HepG2 (cell line): ENCODE measurements at regions not wholly inside any gene's neighbourhood (a gene's known extent, or its start where the extent isn't known, plus 50 kb on each side); places are given as distances from the start of the nearest gene placed in this dataset.

Experiments used
- GATAD2A ChIP-seq: IDR thresholded peaks from 2 replicates; pipeline ENCODE4 v1.6.1; 2016
- HNRNPL ChIP-seq: fragments of 200-400 bp; formaldehyde crosslinking; IDR thresholded peaks from 2 replicates; pipeline ENCODE4 v1.6.1; 2017; ENCODE audit warnings: mild to moderate bottlenecking, low read depth, low read length
- KDM5B ChIP-seq: sonication (generic); formaldehyde crosslinking; IDR thresholded peaks from 2 replicates; pipeline ENCODE4 v1.4.0; 2020; ENCODE audit warnings: missing genetic modification reagents, mild to moderate bottlenecking, borderline replicate concordance
- KDM6A ChIP-seq: IDR thresholded peaks from 2 replicates; pipeline ENCODE4 v1.6.1; 2016; ENCODE audit warnings: low read depth
- MZF1 ChIP-seq: sonication (generic); formaldehyde crosslinking; IDR thresholded peaks from 2 replicates; pipeline ENCODE4 v1.8.1; 2023; ENCODE audit warnings: mild to moderate bottlenecking, missing genetic modification reagents, borderline replicate concordance
- PREB ChIP-seq: sonication (generic); formaldehyde crosslinking; IDR thresholded peaks from 2 replicates; pipeline ENCODE4 v1.4.0; 2020; ENCODE audit warnings: missing genetic modification reagents
- SP4 ChIP-seq: sonication (generic); formaldehyde crosslinking; IDR thresholded peaks from 2 replicates; pipeline ENCODE4 v1.8.1; 2023; ENCODE audit warnings: mild to moderate bottlenecking, missing genetic modification reagents
- SSRP1 ChIP-seq: IDR thresholded peaks from 2 replicates; pipeline ENCODE4 v1.6.1; 2016; ENCODE audit warnings: control low read depth
- ZBTB37 ChIP-seq: sonication (generic); formaldehyde crosslinking; IDR thresholded peaks from 2 replicates; pipeline ENCODE4 v1.4.0; 2020; ENCODE audit warnings: mild to moderate bottlenecking, missing genetic modification reagents
- ZBTB46 ChIP-seq: sonication (generic); formaldehyde crosslinking; IDR thresholded peaks from 2 replicates; pipeline ENCODE4 v1.4.0; 2020; ENCODE audit warnings: mild to moderate bottlenecking, missing genetic modification reagents, borderline replicate concordance
- ZNF180 ChIP-seq: sonication (generic); formaldehyde crosslinking; IDR thresholded peaks from 2 replicates; pipeline ENCODE4 v1.4.0; 2020; ENCODE audit warnings: low read depth, missing genetic modification reagents, borderline replicate concordance
- ZNF331 ChIP-seq: sonication (generic); formaldehyde crosslinking; IDR thresholded peaks from 2 replicates; pipeline ENCODE4 v1.4.0; 2020; ENCODE audit warnings: missing genetic modification reagents
- ZNF549 ChIP-seq: sonication (generic); formaldehyde crosslinking; IDR thresholded peaks from 2 replicates; pipeline ENCODE4 v1.5.0; 2020; ENCODE audit warnings: missing genetic modification reagents
- ZNF670 ChIP-seq: sonication (generic); formaldehyde crosslinking; IDR thresholded peaks from 2 replicates; pipeline ENCODE4 v1.8.0; 2022; ENCODE audit warnings: mild to moderate bottlenecking, missing genetic modification reagents, borderline replicate concordance
- ZNF710 ChIP-seq: sonication (generic); formaldehyde crosslinking; IDR thresholded peaks from 2 replicates; pipeline ENCODE4 v1.5.0; 2020; ENCODE audit warnings: mild to moderate bottlenecking, missing genetic modification reagents, borderline replicate concordance
- ZNF781 ChIP-seq: sonication (generic); formaldehyde crosslinking; IDR thresholded peaks from 2 replicates; pipeline ENCODE4 v1.5.1; 2020; ENCODE audit warnings: borderline replicate concordance, mild to moderate bottlenecking, missing genetic modification reagents; ENCODE audit errors: not compliant biosample characterization
- TF ChIP-seq, protein P1 (sequence below): sonication (generic); formaldehyde crosslinking; IDR thresholded peaks from 2 replicates; pipeline ENCODE4 v1.8.0; 2022; ENCODE audit warnings: missing genetic modification reagents, mild to moderate bottlenecking, moderate library complexity, borderline replicate concordance
- TF ChIP-seq, protein P2 (sequence below): sonication (generic); formaldehyde crosslinking; IDR thresholded peaks from 2 replicates; pipeline ENCODE4 v1.4.0; 2020; ENCODE audit warnings: mild to moderate bottlenecking, missing genetic modification reagents

GRCh38 chr21:39033878-39034589 is 149.2 kb downstream of the PSMG1 start (continued):
- TF ChIP-seq, protein P1, sequence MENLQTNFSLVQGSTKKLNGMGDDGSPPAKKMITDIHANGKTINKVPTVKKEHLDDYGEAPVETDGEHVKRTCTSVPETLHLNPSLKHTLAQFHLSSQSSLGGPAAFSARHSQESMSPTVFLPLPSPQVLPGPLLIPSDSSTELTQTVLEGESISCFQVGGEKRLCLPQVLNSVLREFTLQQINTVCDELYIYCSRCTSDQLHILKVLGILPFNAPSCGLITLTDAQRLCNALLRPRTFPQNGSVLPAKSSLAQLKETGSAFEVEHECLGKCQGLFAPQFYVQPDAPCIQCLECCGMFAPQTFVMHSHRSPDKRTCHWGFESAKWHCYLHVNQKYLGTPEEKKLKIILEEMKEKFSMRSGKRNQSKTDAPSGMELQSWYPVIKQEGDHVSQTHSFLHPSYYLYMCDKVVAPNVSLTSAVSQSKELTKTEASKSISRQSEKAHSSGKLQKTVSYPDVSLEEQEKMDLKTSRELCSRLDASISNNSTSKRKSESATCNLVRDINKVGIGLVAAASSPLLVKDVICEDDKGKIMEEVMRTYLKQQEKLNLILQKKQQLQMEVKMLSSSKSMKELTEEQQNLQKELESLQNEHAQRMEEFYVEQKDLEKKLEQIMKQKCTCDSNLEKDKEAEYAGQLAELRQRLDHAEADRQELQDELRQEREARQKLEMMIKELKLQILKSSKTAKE (CRISPR knock-in tag) = peak; percentile 100
- TF ChIP-seq SSRP1 (peak; percentile 61; the same call in 1 of the 2 replicates), KDM6A (CRISPR knock-in tag) (peak; percentile 67), ZNF781 (CRISPR knock-in tag) (no peak), ZNF670 (CRISPR knock-in tag) (0 out of 2 replicates have a peak, but pooled peaks have one; percentile 24), GATAD2A (CRISPR knock-in tag) (peak; percentile 91), PREB (CRISPR knock-in tag) (no peak), ZBTB46 (CRISPR knock-in tag) (no peak), ZNF549 (CRISPR knock-in tag) (no peak), SP4 (0 out of 2 replicates have a peak, but pooled peaks have one; percentile 48), ZNF710 (CRISPR knock-in tag) (peak; percentile 95; the same call in 1 of the 2 replicates), ZBTB37 (CRISPR knock-in tag) (no peak), ZNF331 (CRISPR knock-in tag) (peak; percentile 86; the same call in 1 of the 2 replicates), HNRNPL (0 out of 2 replicates have a peak, but pooled peaks have one; percentile 69), ZNF180 (CRISPR knock-in tag) (no peak), MZF1 (CRISPR knock-in tag) (no peak), KDM5B (CRISPR knock-in tag) (peak; percentile 81; the same call in 1 of the 2 replicates)
- TF ChIP-seq, protein P2, sequence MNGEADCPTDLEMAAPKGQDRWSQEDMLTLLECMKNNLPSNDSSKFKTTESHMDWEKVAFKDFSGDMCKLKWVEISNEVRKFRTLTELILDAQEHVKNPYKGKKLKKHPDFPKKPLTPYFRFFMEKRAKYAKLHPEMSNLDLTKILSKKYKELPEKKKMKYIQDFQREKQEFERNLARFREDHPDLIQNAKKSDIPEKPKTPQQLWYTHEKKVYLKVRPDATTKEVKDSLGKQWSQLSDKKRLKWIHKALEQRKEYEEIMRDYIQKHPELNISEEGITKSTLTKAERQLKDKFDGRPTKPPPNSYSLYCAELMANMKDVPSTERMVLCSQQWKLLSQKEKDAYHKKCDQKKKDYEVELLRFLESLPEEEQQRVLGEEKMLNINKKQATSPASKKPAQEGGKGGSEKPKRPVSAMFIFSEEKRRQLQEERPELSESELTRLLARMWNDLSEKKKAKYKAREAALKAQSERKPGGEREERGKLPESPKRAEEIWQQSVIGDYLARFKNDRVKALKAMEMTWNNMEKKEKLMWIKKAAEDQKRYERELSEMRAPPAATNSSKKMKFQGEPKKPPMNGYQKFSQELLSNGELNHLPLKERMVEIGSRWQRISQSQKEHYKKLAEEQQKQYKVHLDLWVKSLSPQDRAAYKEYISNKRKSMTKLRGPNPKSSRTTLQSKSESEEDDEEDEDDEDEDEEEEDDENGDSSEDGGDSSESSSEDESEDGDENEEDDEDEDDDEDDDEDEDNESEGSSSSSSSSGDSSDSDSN (CRISPR knock-in tag) = peak; percentile 68
